ENCODE measurements at regions not wholly inside any gene's neighbourhood (a gene's known extent, or its start where the extent isn't known, plus 50 kb on each side); places are given as distances from the start of the nearest gene placed in this dataset.

DNA sequence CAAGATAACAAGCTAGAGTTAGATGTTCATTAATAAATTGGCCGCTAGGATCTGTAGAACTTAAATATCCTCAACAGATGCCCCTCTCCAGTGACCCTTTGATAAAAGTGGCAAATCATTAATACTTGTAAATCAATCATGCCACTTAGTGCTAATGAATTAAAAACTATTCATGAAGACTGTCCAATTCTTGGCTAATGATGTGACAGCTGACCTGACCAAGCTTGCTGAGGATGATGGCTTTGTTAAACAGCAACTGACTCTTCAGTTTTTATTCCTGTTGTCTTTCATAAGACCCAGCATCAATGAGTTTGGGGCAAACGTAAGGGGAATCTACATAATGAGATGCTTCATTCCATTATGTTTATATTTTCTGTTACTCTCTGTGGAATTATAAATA lies 396.8 kb upstream of the NMUR2 start:
- H3K36me3 ChIP-seq, result no peaks in the 10 kb centered on the region
- no peak overlapping the region for H3K27ac ChIP-seq
- 76 to 79% methylated on average over 2 of the region's 2 CpGs for WGBS, 2 donors
- H3K4me1 ChIP-seq, result no peaks in the 10 kb centered on the region
- ATAC-seq (no peak), DNase-seq (no peak)
- no peaks in the 10 kb centered on the region for H3K9me3 ChIP-seq
- H3K4me3 ChIP-seq, result no peak overlapping the region
- TF ChIP-seq CTCF (IDR thresholded peaks at IDR 0.05), result no peak
- no peaks in the 10 kb centered on the region for H3K27me3 ChIP-seq
- intact Hi-C loops (cut with DNase I), result no loop called here

GRCh38 chr5:152804179-152804578 lies 399.1 kb upstream of the NMUR2 start:
- H3K4me3 ChIP-seq, result no peak overlapping the region
- WGBS, 2 donors, result 63 to 64% methylated on average over 3 of the region's 3 CpGs
- intact Hi-C loops (cut with DNase I), result no loop called here
- no peaks in the 10 kb centered on the region for H3K9me3 ChIP-seq
- ATAC-seq (no peak), DNase-seq (no peak)
- no peak overlapping the region for H3K27ac ChIP-seq
- no peak for TF ChIP-seq CTCF (IDR thresholded peaks at IDR 0.05)
- no peaks in the 10 kb centered on the region for H3K27me3 ChIP-seq
- H3K4me1 ChIP-seq, result no peaks in the 10 kb centered on the region
- H3K36me3 ChIP-seq, result no peaks in the 10 kb centered on the region

- Histone ChIP-seq H3K36me3 (no peaks in the 10 kb centered on the region), H3K9me3 (peaks cover 0 to 13% (median 0%) of the 10 kb centered on the region in 11 donors), H3K4me1 (no peaks in the 10 kb centered on the region), H3K27me3 (no peaks in the 10 kb centered on the region), H3K27ac (no peak overlapping the region), H3K4me3 (no peak overlapping the region)
- DNase-seq (no peak), ATAC-seq (no peak)
- 83 to 84% methylated on average over 5 of the region's 5 CpGs for WGBS, 2 donors
- intact Hi-C loops (cut with DNase I), result no loop called here
- no peak for TF ChIP-seq CTCF (IDR thresholded peaks at IDR 0.05)
These were observed 406.9 kb upstream of the NMUR2 start for GRCh38 chr5:152811988-152812387.

DNA sequence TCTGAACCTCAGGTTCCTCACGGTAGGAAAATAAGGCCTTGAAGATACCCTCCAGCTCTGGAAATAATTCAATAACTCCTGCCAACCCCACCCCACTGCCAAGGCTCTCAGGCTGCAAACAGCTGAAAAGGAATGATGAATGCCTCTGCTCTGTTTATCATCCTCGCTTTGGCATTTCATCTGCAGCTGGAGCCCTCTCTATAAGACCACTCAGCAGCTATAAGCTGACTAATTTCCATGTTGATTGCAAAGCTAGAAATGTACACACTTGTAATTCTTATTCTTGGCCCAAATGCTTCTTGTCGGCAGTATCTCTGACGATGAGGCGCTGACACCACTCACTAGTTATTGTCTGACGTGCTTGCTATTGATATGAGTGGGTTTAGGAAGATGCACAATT lies 408.4 kb upstream of the NMUR2 start:
- Histone ChIP-seq H3K9me3 (peaks cover 0 to 13% (median 0%) of the 10 kb centered on the region in 11 donors), H3K36me3 (no peaks in the 10 kb centered on the region), H3K4me1 (no peaks in the 10 kb centered on the region), H3K27me3 (no peaks in the 10 kb centered on the region), H3K27ac (no peak overlapping the region), H3K4me3 (no peak overlapping the region)
- ATAC-seq (no peak), DNase-seq (no peak)
- no peak for TF ChIP-seq CTCF (IDR thresholded peaks at IDR 0.05)
- intact Hi-C loops (cut with DNase I), result no loop called here
- 49 to 57% methylated on average over 6 of the region's 6 CpGs for WGBS, 2 donors

GRCh38 chr5:152819891-152820290 lies 414.8 kb upstream of the NMUR2 start:
- ATAC-seq (no peak), DNase-seq (no peak)
- Histone ChIP-seq H3K4me1 (no peaks in the 10 kb centered on the region), H3K4me3 (no peak overlapping the region), H3K27ac (no peak overlapping the region), H3K9me3 (no peaks in the 10 kb centered on the region), H3K36me3 (no peaks in the 10 kb centered on the region), H3K27me3 (peaks cover 0 to 4% (median 0%) of the 10 kb centered on the region in 7 donors)
- no peak for TF ChIP-seq CTCF (IDR thresholded peaks at IDR 0.05)
- intact Hi-C loops (cut with DNase I), result no loop called here

All from heart right ventricle (tissue), 16 donors.